ACHN (cell line): ENCODE measurements at regions not wholly inside any gene's neighbourhood (a gene's known extent, or its start where the extent isn't known, plus 50 kb on each side); places are given as distances from the start of the nearest gene placed in this dataset.

Source experiments
- DNase-seq: peaks from one replicate; pipeline ENCODE4 v3.0.0-alpha.2; 2015
- in situ Hi-C: cut with HindIII; loops from 2 replicates; pipeline ENCODE4 v1.10.0; 2017; ENCODE audit warnings: low sequenced_read_pairs, low pct_ligation_motif_present, low pct_unique_long_range_greater_than_20kb

DNA sequence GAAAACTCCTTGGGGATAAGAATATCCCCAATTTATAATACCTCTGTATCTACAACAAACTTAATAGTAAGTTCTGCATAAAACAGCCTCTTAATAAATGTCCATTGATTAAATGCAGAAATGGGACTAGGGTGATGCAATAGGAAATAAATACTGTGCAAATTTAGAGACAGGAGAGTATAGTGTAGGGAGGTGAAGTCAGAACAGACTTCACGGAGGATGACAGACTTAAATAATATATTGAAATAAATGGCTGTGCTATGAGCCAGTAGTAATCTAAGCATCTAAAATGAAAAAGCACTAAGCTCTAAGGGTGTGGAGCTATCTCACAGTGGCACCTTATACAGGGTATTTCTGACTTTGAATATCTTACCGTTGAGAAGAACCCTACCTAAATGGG is 265.3 kb downstream of the GRIN2B start:
- DNase-seq = no peak
- in situ Hi-C loops = no loop called here

- in situ Hi-C loops = no loop called here
- DNase-seq = peak; percentile 10
These were observed 267.6 kb downstream of the GRIN2B start for GRCh38 chr12:13713556-13714410.

GRCh38 chr12:13707829-13708228 is 273.6 kb downstream of the GRIN2B start:
- DNase-seq = no peak
- in situ Hi-C loops = no loop called here

DNA sequence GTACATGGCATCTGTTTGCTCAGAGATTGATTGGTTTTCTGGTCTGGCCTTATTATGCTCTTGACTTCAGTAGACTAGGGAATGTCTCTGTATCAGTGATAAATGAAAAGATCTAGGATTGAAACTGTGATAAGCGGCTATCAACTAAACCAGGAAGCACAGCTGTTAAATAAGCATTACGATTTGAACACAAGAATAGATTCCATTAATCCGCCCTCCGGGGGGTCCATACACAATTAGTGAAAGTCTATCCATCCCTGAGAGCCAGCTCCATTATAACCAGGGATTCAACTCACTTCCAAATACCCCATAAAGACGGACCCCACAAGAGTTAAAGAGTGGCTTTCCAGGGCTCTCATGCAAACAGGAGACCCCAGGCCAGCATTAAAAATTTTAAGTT is 279.0 kb downstream of the GRIN2B start:
- in situ Hi-C loops = no loop called here
- no peak for DNase-seq

GRCh38 chr12:13701502-13701901 is 279.9 kb downstream of the GRIN2B start:
- DNase-seq = no peak
- in situ Hi-C loops = no loop called here

DNA sequence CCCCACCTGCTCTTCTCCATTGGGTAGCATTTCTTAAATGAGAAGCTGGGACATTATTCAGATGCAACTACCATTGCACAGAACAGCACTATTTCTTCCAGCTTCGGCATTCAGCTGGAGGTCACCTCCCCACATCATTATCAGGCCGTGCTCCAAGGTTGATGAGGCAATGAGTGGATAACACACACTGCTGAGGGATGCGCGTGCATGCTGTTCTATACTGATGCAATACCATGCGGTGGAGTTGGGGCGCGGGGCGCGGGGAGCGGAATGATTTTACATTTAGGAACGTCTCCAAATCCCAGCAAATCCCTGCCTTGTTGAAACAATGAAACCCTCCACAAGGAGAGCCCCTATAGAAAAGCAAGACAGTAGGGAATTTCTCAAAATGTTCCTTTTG is 283.4 kb downstream of the GRIN2B start:
- in situ Hi-C loops = no loop called here
- no peak for DNase-seq

DNA sequence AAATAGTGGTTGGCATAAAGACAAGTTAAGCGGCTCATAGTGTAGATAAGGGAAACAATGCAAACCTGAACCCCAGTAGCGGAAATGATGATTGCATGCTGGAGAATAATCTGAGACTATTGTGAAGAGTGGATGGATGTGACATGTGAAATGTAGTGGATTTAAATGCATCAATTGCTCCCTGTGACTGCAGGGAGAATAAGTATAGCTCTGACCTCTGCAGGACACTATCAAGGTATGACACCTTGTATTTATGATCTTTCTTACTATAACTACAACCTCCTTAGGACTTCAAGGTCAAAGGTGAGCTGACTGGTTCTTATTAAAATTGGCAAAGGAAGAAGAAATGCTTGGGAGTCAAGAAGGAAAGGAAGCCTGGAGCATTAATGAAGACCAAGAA is 285.6 kb downstream of the GRIN2B start:
- DNase-seq = no peak
- in situ Hi-C loops = no loop called here

DNA sequence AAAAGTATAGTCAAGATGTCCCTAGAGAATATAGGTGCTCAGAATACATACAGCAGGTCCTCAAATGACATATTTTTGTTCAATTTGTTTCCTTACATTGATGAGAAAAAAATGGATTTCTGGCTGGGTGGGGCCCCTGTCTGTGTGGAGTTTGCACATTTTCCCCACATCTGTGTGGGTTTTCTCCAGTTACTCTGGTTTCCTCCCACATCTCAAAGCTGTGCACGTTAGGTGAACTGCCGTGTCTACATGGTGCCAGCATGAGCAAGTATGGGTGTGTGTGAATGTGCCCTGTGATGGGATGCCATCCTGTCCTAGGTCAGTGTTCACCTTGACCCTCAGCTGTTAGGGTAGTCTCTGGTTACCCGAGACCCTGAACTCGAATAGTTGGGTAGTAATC is 289.1 kb downstream of the GRIN2B start:
- no peak for DNase-seq
- in situ Hi-C loops = no loop called here

DNA sequence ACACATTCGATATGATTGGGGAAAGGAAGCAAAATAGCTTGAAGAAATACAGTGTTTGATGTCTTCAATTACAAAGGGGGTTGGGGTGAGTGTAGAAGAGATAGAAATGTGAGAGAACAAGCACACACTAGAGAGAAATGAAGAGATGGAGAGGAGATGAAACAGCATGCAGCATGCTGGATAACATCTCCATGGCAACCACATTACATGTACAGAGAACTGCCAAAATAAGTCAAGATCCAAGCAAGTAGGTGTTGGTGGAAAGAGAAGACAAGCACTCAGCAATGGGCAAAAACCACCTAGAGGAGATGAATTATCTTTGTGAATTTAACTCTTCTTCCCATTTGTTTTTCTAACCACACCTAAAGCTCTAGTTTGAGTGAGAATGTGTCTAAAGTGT is 289.8 kb downstream of the GRIN2B start:
- in situ Hi-C loops = no loop called here
- no peak for DNase-seq

DNA sequence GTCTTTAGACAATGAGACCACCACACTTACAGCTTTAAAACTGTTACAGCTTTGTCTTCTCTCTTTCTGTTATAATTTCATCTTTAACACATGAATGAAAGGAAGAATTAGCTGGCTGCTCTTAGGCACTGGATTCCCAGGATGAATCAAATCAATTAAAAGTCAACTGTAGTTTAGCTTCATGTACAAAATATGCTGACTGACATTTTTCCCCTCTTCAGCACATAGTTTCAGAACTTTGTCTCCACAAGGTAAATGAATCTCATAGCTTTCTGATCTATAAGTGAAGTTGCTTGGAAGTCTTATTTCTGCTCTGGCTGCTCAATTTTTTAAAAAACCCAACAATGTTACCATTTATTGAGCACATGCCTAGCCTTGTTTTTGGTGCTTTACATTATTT is 293.8 kb downstream of the GRIN2B start:
- no peak for DNase-seq
- in situ Hi-C loops = no loop called here

DNA sequence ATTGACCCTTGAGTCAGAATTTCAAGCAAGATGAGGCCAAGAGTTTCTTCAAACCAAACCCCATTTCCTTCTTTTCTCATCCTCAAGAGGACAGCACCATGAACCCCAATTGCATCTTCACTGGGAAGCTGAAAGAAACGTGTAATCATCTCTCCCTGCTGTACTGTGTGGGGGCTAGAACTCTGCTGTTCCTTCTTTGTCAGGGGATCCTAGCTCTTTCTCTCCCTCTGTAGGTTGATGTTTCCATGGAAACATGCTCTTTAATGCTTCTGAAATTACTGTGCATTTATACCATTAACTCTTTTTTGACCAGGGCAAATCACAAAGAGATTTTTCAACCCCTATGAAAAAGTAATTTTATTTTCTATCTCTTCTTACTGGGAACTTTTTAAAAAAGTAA is 295.1 kb downstream of the GRIN2B start:
- DNase-seq = no peak
- in situ Hi-C loops = no loop called here

DNA sequence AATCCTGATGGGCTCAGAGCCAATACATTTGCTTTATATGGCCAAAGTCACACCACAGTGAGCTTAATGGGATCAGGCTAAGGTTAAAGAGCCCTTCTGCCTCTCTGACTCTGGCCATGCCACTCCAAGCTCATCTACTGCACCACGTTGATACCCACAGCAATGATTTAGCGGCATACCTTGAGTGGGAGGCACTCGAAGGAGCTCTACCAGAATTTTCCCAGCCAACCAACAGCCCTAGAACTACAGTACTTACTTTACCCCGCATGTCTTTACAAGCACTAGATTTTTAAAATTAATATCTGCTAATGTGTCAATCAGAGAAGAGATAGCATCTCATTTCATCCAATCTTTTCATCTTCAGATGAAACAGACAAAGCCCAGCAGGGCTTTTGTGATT is 300.5 kb downstream of the GRIN2B start:
- no peak for DNase-seq
- in situ Hi-C loops = no loop called here

- no peak for DNase-seq
- in situ Hi-C loops = no loop called here
These were observed 304.5 kb downstream of the GRIN2B start for GRCh38 chr12:13676880-13677279.

DNA sequence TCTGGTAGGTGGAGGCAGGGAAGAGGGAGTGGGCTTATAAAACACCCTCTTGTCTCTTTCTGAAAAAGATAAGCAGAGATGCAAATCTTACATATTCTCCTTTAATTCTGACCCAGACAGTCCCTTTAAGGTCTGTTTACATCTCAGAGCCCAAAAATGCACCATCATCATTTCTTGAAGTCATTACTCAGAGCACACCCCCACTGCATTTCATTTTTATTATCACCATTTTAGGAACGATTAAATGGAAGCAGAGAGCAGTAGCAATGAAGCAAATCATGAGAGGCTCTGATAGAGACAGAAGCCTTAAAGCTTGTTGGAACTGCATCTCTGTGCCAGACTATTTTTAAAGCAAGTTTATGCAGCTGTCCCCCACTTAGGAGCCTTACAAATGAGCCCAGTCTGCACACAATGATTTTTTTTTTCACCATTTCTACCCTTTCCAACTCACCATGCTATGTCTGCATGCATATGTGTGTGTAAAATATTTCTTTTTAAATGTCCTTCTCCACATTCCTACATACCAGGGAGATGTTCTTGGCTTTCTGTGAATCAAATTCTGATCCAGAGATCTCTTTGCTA is 311.0 kb downstream of the GRIN2B start:
- in situ Hi-C loops = no loop called here
- no peak for DNase-seq

GRCh38 chr12:13668880-13669279 is 312.5 kb downstream of the GRIN2B start:
- no peak for DNase-seq
- in situ Hi-C loops = no loop called here

GRCh38 chr12:13666806-13667205 is 314.6 kb downstream of the GRIN2B start:
- no peak for DNase-seq
- in situ Hi-C loops = no loop called here

DNA sequence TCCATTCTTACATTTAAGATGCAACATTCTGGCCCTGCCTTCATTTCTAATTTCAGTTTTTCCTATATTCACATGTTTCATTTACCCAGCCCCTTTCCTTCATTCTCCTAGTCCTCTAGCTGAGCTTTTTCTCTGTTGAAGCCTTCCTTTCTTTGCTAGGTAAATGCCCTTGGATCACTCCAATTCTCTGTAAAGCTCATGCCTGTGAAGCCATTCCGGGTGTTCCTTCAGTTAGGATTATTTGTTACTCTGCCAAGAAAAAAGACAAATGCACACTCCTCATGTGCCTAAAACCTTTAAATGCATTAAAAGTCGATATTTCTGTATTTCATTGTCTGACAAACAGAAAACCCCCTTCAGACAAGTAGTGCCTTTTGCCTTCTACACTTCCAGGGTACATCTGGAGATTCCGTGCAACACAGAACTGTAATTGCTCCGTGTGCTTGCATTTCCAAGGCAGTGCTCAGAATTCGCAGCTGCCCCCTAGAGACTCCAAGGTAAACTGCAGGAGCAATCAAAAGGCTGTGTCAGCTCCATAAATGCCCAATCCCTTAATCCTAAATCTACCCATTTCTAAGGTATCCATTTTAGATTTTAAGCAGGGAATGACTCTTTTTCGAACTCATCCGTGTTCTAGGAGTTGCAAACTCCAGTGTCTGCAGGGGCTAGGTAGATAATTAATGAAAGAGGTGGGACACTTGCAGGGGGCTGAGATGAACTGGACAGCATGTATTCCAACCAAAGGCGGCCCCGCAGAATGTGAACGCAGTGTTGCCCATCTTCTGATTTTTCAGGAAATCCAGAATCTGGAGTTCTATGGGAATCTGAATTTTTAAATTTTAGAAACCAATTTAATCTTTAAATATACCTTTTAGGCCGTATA is 320.2 kb downstream of the GRIN2B start:
- in situ Hi-C loops = no loop called here
- peak; percentile 71 for DNase-seq

- no peak for DNase-seq
- in situ Hi-C loops = no loop called here
These were observed 326.9 kb downstream of the GRIN2B start for GRCh38 chr12:13654456-13654855.

DNA sequence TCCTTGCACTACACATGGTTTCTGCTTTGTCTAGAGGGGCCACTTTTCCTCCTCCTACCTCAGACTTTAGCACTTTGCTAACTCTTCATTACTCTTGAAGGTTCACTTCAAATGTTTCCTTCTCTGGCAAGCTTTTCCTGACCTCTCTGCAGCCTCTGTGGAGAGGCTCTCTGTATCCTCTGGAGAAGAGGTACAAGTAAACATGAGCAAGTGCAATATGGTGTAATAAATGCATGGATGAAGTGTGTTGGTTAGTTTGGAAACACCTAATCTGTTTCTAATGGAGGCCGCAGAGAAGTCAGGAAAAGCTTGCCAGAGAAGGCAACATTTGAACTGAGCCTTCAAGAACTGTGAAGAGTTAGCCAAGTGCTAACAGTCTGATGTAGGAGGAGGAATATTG is 329.3 kb downstream of the GRIN2B start:
- in situ Hi-C loops = no loop called here
- no peak for DNase-seq
